GM23338 (cell line): ENCODE measurements at regions not wholly inside any gene's neighbourhood (a gene's known extent, or its start where the extent isn't known, plus 50 kb on each side); places are given as distances from the start of the nearest gene placed in this dataset.

Experiments
- ATAC-seq: fragments of 200-7000 bp; cut with Tn5 transposase; 3 replicates; pipeline ENCODE4 v1.9.1; 2020
- DNase-seq: peaks from one replicate; pipeline ENCODE4 v3.0.0-alpha.2; 2015; ENCODE audit warnings: low spot score
- H2AFZ ChIP-seq: fragments of 200-600 bp; sonication (generic); 2 replicates; pipeline ENCODE4 v1.8.0; 2016; ENCODE audit warnings: antibody characterized with exemption, mild to moderate bottlenecking, moderate library complexity
- H3F3A ChIP-seq: fragments of 200-600 bp; sonication (generic); replicated peaks from 2 replicates; pipeline ENCODE4 v1.8.0; 2017; ENCODE audit warnings: antibody characterized with exemption, mixed run types, low read depth
- H3K27ac ChIP-seq: fragments of 200-600 bp; sonication (generic); 2 replicates; pipeline ENCODE4 v1.6.1; 2016; ENCODE audit warnings: low read depth
- H3K27me3 ChIP-seq: fragments of 200-600 bp; sonication (generic); 2 replicates; pipeline ENCODE4 v1.8.0; 2016; ENCODE audit warnings: mild to moderate bottlenecking, mixed run types, moderate library complexity; ENCODE audit not compliant: insufficient read depth
- H3K36me3 ChIP-seq: fragments of 200-600 bp; sonication (generic); 2 replicates; pipeline ENCODE4 v1.8.0; 2016; ENCODE audit warnings: mild to moderate bottlenecking; ENCODE audit not compliant: insufficient read depth
- H3K4me1 ChIP-seq: fragments of 200-600 bp; sonication (generic); 2 replicates; pipeline ENCODE4 v1.8.0; 2016; ENCODE audit warnings: mild to moderate bottlenecking, moderate library complexity; ENCODE audit not compliant: insufficient read depth
- H3K4me2 ChIP-seq: fragments of 200-600 bp; sonication (generic); 2 replicates; pipeline ENCODE4 v1.7.1; 2017; ENCODE audit warnings: mixed run types
- H3K4me3 ChIP-seq: fragments of 200-600 bp; sonication (generic); 2 replicates; pipeline ENCODE4 v1.6.1; 2016; ENCODE audit warnings: mixed run types
- H3K79me2 ChIP-seq: fragments of 200-600 bp; sonication (generic); replicated peaks from 2 replicates; pipeline ENCODE4 v1.8.0; 2017; ENCODE audit warnings: mild to moderate bottlenecking; ENCODE audit not compliant: insufficient read depth
- H3K9me2 ChIP-seq: fragments of 200-600 bp; sonication (generic); 2 replicates; pipeline ENCODE4 v1.8.0; 2017; ENCODE audit not compliant: insufficient read depth
- H4K20me1 ChIP-seq: fragments of 200-600 bp; sonication (generic); replicated peaks from 2 replicates; pipeline ENCODE4 v1.8.0; 2017; ENCODE audit warnings: mild to moderate bottlenecking; ENCODE audit not compliant: insufficient read depth
- H3K27ac Mint-ChIP-seq: 2 replicates; pipeline ENCODE4 v1.8.0; 2020; ENCODE audit warnings: inconsistent platforms, mild to moderate bottlenecking, moderate library complexity, mixed read lengths
- H3K27me3 Mint-ChIP-seq: 3 replicates; pipeline ENCODE4 v1.8.0; 2022; ENCODE audit warnings: low read depth, mild to moderate bottlenecking, moderate library complexity, mixed read lengths, inconsistent platforms; ENCODE audit not compliant: insufficient read depth, poor library complexity
- H3K36me3 Mint-ChIP-seq: 3 replicates; pipeline ENCODE4 v1.8.0; 2021; ENCODE audit warnings: low read depth, mild to moderate bottlenecking, inconsistent platforms, moderate library complexity, mixed read lengths
- H3K4me1 Mint-ChIP-seq: 3 replicates; pipeline ENCODE4 v1.8.0; 2020; ENCODE audit warnings: mild to moderate bottlenecking, inconsistent platforms, mixed read lengths
- H3K4me3 Mint-ChIP-seq: 3 replicates; pipeline ENCODE4 v1.8.0; 2021; ENCODE audit warnings: moderate library complexity, mild to moderate bottlenecking, inconsistent platforms, mixed read lengths
- H3K9me3 Mint-ChIP-seq: 3 replicates; pipeline ENCODE4 v1.8.0; 2020; ENCODE audit warnings: moderate library complexity, mild to moderate bottlenecking, inconsistent platforms, mixed read lengths
- CREB1 ChIP-seq: fragments of 250-450 bp; sonication (Bioruptor Pico); IDR thresholded peaks from 2 replicates; pipeline ENCODE4 v1.5.0; 2020; ENCODE audit warnings: low read depth, mild to moderate bottlenecking, moderate library complexity
- CTCF ChIP-seq, 2 experiments: fragments of 200-600 bp in 1 of 2; sonication (generic) in 1 of 2; conservative IDR thresholded peaks; 2 replicates each; pipeline versions ENCODE4 v1.5.1 to v1.6.1; 2016 to 2017; ENCODE audit warnings: antibody characterized with exemption in 2 of 2, low read depth in 2 of 2, mild to moderate bottlenecking in 2 of 2, moderate library complexity in 1 of 2
- ETS1 ChIP-seq: IDR thresholded peaks from 2 replicates; pipeline ENCODE4 v1.6.1; 2016; ENCODE audit warnings: antibody characterized with exemption
- EZH2phosphoT487 ChIP-seq: fragments of 200-600 bp; sonication (generic); IDR thresholded peaks from one replicate; pipeline ENCODE4 v1.8.1; 2018; ENCODE audit warnings: antibody characterized with exemption; ENCODE audit not compliant: unreplicated experiment
- STAT1 ChIP-seq: IDR thresholded peaks from one replicate; pipeline ENCODE4 v1.6.1; 2016; ENCODE audit warnings: antibody characterized with exemption; ENCODE audit not compliant: unreplicated experiment
- ZNF462 ChIP-seq: fragments of 250-450 bp; sonication (Bioruptor Pico); IDR thresholded peaks from 2 replicates; pipeline ENCODE4 v1.5.0; 2020; ENCODE audit warnings: mild to moderate bottlenecking, moderate library complexity

GRCh38 chr18:79608999-79609461 is 70.6 kb upstream of the CTDP1 start:
- H4K20me1 ChIP-seq: no peaks in the 10 kb centered on the region
- H2AFZ ChIP-seq: no peak overlapping the region
- Mint-ChIP-seq H3K9me3 (no peaks in the 10 kb centered on the region), H3K27ac (no peak overlapping the region), H3K27me3 (peaks cover 10% of the 10 kb centered on the region), H3K4me3 (no peak overlapping the region), H3K4me1 (peaks cover 5% of the 10 kb centered on the region; the same call in 2 of the 3 replicates), H3K36me3 (no peaks in the 10 kb centered on the region; the same call in 2 of the 3 replicates)
- no peaks in the 10 kb centered on the region for H3K36me3 ChIP-seq
- H3K4me3 ChIP-seq: no peak overlapping the region
- no peaks in the 10 kb centered on the region for H3K27me3 ChIP-seq
- no peak overlapping the region for H3K4me2 ChIP-seq
- no peaks in the 10 kb centered on the region for H3K4me1 ChIP-seq
- DNase-seq (no peak), ATAC-seq (no peak)
- H3K9me2 ChIP-seq: no peaks in the 10 kb centered on the region
- H3K79me2 ChIP-seq: no peaks in the 10 kb centered on the region
- H3K27ac ChIP-seq: no peak overlapping the region
- H3F3A ChIP-seq: no peaks in the 10 kb centered on the region
- no peak for TF ChIP-seq ETS1
- TF ChIP-seq EZH2phosphoT487: no peak
- no peak for TF ChIP-seq ZNF462
- no peak for TF ChIP-seq CREB1 (CRISPR knock-in tag)
- no peak for TF ChIP-seq STAT1
- no peak for TF ChIP-seq CTCF (conservative IDR thresholded peaks at IDR 0.05; ENCODE audit: low read depth in 2 of 2)
